Colonic mucosa (tissue), 4 donors: ENCODE measurements at regions not wholly inside any gene's neighbourhood (a gene's known extent, or its start where the extent isn't known, plus 50 kb on each side); places are given as distances from the start of the nearest gene placed in this dataset.

Experiments used
- DNase-seq: peaks from one replicate; pipeline ENCODE4 v3.0.0-alpha.2; 2020
- H3K27ac ChIP-seq: fragments of 200-600 bp; one replicate; pipeline ENCODE4 v1.8.0; 2021
- H3K27me3 ChIP-seq: fragments of 200-600 bp; one replicate; pipeline ENCODE4 v1.8.0; 2021
- H3K36me3 ChIP-seq: fragments of 200-600 bp; one replicate; pipeline ENCODE4 v1.8.0; 2021
- H3K4me1 ChIP-seq: fragments of 200-600 bp; one replicate; pipeline ENCODE4 v1.8.0; 2021; ENCODE audit warnings: mild to moderate bottlenecking
- H3K4me3 ChIP-seq: fragments of 200-600 bp; one replicate; pipeline ENCODE4 v1.8.0; 2021
- H3K9ac ChIP-seq, 2 donors: one replicate each; pipeline ENCODE4 v1.7.0; 2013; ENCODE audit warnings: control low read depth in 2 of 2, low read depth in 2 of 2, low read length in 2 of 2
- H3K9me3 ChIP-seq: fragments of 200-600 bp; one replicate; pipeline ENCODE4 v1.8.0; 2021
- intact Hi-C: fragments of 100-400 bp; cut with DNase I; formaldehyde crosslinking; loops from one replicate; pipeline ENCODE4 v1.14.1; 2022
- TF ChIP-seq, protein P1 (sequence below): fragments of 200-600 bp; IDR thresholded peaks from one replicate; pipeline ENCODE4 v1.8.0; 2022; ENCODE audit warnings: antibody characterized with exemption, mild to moderate bottlenecking
- donor health status: healthy.
- donor health status: DM: no; HTN: no; CAD: no.
- donor health status: DM: no; HTN: no; CAD: no.

DNA sequence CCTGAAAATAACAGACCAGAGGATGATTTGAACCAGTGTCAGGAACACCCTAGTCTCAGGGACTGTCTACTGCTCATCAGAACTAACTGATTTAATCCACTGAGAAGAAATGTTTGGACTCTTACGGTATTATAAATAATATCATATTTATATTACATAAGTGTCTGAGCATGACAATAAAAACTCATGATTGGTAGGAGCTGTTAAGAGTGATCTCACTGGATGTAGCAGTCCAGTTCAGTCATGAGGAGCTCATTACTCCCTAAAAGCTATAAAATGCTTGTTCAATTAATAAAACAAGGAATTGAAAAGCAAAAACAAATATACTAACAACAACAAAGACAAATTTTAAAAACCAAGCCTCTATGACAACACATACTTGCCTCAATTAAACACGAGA, 68.8 kb upstream of the BCL9 start:
- intact Hi-C loops, result no loop called here
- no peaks in the 10 kb centered on the region for H3K9me3 ChIP-seq
- no peaks in the 10 kb centered on the region for H3K27me3 ChIP-seq
- TF ChIP-seq, protein P1, sequence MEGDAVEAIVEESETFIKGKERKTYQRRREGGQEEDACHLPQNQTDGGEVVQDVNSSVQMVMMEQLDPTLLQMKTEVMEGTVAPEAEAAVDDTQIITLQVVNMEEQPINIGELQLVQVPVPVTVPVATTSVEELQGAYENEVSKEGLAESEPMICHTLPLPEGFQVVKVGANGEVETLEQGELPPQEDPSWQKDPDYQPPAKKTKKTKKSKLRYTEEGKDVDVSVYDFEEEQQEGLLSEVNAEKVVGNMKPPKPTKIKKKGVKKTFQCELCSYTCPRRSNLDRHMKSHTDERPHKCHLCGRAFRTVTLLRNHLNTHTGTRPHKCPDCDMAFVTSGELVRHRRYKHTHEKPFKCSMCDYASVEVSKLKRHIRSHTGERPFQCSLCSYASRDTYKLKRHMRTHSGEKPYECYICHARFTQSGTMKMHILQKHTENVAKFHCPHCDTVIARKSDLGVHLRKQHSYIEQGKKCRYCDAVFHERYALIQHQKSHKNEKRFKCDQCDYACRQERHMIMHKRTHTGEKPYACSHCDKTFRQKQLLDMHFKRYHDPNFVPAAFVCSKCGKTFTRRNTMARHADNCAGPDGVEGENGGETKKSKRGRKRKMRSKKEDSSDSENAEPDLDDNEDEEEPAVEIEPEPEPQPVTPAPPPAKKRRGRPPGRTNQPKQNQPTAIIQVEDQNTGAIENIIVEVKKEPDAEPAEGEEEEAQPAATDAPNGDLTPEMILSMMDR, result no peak
- DNase-seq, result no peak
- H3K27ac ChIP-seq, result no peak overlapping the region
- no peak overlapping the region for H3K4me3 ChIP-seq
- H3K36me3 ChIP-seq, result no peaks in the 10 kb centered on the region
- no peaks in the 10 kb centered on the region for H3K4me1 ChIP-seq
- no peak overlapping the region for H3K9ac ChIP-seq

DNA sequence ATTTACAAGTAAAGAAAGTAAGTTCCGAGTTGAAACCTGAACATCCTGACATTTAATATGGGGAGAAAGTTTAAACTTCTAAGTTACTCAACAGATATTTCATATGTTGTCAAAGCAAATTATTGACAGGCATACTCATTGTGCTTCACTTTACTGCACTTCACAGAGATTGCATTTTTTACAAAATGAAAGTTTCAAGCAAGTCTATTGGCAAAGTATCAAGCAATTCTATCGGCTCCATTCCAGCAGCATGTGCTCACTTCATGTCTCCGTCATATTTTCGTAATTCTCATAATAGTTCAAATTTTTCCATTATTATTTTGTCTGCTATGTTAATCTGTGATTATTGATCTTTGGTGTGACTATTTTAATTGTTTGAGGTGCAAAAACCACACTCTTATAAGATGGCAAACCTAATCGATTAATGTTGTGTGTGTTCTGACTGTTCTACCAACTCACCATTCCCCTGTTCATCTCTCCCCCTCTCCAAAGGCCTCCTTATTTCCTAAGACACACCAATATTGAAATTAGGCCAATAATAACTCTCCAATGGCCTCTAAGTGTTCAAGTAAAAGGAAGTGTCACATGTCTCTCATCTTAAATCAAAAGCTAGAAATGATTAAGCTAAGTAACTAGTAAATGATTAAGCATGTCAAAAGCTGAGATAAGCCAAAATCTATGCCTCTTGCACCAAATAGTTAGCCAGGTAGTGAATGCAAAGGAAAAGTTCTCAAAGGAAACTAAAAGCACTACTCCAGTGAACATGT, 68.2 kb upstream of the BCL9 start:
- Histone ChIP-seq H3K27me3 (no peaks in the 10 kb centered on the region), H3K9me3 (no peaks in the 10 kb centered on the region), H3K36me3 (no peaks in the 10 kb centered on the region), H3K27ac (no peak overlapping the region), H3K9ac (no peak overlapping the region), H3K4me3 (no peak overlapping the region), H3K4me1 (no peaks in the 10 kb centered on the region)
- DNase-seq, result no peak
- intact Hi-C loops, result no loop called here
- TF ChIP-seq, protein P1, result no peak

DNA sequence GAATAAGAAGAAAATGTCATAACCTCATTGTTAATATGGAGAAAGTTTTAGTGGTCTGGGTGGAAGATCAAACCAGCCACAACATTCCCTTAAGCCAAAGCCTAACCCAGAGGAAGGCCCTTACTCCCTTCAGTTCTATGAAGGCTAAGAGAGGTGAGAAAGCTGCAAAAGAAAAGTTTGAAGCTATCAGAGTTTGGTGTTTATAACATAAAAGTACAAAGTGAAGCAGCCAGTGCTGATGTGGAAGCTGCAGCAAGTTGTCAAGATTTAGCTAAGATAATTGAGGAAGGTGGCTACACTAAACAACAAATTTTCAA, 67.6 kb upstream of the BCL9 start:
- no peak overlapping the region for H3K27ac ChIP-seq
- H3K27me3 ChIP-seq, result no peaks in the 10 kb centered on the region
- TF ChIP-seq, protein P1, result no peak
- no peak overlapping the region for H3K4me3 ChIP-seq
- no peak overlapping the region for H3K9ac ChIP-seq
- DNase-seq, result no peak
- H3K9me3 ChIP-seq, result no peaks in the 10 kb centered on the region
- no peaks in the 10 kb centered on the region for H3K4me1 ChIP-seq
- intact Hi-C loops, result no loop called here
- H3K36me3 ChIP-seq, result no peaks in the 10 kb centered on the region

DNA sequence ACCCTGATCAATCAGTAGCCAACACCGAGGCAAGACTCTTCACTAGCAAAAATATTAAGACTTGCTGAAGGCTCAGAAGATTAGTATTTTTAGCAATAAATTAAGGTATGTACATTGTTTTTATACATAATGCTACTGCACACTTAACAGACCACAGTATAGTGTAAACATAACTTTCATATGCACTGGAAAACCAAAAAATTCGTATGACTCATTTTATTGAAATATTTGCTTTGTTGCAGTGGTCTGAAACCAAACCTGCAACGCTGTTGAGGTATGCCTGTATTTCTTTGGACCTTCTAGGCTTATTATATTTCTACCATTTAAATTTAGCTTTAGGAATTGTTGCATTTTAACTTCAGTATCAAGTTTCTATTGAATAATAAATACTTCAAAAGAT, 65.8 kb upstream of the BCL9 start:
- Histone ChIP-seq H3K9me3 (no peaks in the 10 kb centered on the region), H3K4me3 (no peak overlapping the region), H3K4me1 (no peaks in the 10 kb centered on the region), H3K27me3 (no peaks in the 10 kb centered on the region), H3K36me3 (no peaks in the 10 kb centered on the region), H3K27ac (no peak overlapping the region), H3K9ac (no peak overlapping the region)
- DNase-seq, result no peak
- intact Hi-C loops, result no loop called here
- TF ChIP-seq, protein P1, result no peak

DNA sequence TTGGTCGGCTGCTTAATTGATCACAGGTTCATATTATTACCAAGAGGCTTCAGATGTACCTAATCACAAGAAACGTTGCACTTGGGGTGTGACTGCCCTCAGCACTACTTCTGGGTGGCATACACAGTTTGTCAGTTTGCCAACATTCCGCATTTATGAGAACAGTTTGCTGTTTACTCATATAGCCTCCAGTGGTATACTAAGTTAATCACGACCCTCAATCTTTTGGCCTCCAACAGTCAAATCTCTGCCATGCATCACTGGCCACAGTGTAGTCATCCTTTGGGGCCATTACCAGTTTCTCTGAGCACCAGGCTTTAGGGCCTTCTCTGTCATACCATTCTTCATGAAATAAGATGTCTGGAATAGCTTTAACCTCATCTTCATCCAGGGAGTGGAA, 62.8 kb upstream of the BCL9 start:
- Histone ChIP-seq H3K36me3 (no peaks in the 10 kb centered on the region), H3K9me3 (no peaks in the 10 kb centered on the region), H3K9ac (no peak overlapping the region), H3K4me3 (no peak overlapping the region), H3K4me1 (no peaks in the 10 kb centered on the region), H3K27ac (no peak overlapping the region), H3K27me3 (no peaks in the 10 kb centered on the region)
- intact Hi-C loops, result no loop called here
- no peak for DNase-seq
- TF ChIP-seq, protein P1, result no peak
